Activated CD8-positive, alpha-beta memory T cell treated with anti-CD3 and anti-CD28 coated beads, Interleukin-2, amount 50 U/mL, for 24 hours (primary cell): ENCODE measurements at regions not wholly inside any gene's neighbourhood (a gene's known extent, or its start where the extent isn't known, plus 50 kb on each side); places are given as distances from the start of the nearest gene placed in this dataset.

Source experiments
- DNase-seq: peaks from one replicate; pipeline ENCODE4 v3.0.0-alpha.2; 2020; ENCODE audit errors: extremely low read depth

DNA sequence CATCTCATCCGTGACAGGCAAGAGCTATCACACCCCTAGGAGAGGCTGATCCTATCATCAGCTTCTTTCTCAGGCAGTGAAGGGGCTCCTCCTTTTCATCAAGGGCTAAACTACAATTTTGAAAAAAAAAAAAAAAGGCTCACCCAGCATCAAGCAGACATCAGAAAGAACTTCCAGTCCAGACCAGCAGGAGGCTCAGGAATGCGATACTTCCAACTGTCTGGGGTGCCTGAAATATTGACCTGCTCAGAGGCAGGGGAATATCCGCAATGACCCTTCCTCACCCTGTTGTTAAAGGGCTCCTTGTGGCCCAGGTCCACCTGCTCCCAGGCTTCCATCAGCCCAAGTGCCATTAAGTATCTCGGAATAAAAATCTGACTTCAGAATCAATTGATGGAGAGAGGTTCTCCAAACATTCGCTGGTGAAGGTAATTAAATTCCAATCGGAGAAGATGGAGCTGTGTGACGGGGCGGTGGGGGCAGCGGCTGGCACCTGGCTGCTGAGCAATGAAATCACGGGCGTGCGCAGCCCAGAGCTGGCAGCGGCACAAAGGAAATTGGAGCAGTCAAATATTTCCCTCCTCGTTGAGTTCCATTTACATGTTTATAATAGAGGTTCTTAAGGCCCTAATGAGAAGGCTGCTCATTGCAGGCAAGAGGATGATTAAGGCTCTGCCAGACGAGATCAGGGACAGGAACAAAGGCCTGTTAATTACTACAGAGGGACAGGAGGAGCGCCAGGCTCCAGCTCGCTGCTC lies 69.0 kb upstream of the THY1 start:
- no peak for DNase-seq

DNA sequence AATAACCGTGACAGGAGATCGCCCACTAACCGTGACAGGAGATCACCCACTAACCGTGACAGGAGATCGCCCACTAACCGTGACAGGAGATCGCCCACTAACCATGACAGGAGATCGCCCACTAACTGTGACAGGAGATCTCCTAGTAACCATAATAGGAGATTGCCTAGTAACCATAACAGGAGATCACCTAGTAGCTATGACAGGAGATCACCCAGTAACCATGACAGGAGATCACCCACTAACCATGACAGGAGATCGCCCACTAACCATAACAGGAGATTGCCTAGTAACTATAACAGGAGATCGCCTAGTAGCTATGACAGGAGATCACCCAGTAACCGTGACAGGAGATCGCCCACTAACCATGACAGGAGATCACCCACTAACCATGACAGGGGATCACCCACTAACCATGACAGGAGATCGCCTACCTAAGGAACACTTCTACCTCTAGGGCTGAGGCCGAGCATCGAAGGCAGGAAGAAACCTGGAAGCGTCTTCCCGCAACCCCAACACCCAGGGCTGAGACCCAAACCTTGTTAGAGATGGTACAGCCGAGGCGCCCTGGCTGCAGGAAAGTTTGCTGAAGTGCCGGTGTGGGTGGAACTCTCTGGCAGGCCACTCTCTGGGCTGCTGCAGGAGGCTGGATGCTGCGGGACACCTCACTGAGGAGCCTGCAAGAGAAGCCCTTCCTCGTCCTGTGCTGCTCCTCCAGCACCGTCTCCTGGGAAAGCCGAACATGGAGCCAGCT lies 67.5 kb upstream of the THY1 start:
- no peak for DNase-seq

DNA sequence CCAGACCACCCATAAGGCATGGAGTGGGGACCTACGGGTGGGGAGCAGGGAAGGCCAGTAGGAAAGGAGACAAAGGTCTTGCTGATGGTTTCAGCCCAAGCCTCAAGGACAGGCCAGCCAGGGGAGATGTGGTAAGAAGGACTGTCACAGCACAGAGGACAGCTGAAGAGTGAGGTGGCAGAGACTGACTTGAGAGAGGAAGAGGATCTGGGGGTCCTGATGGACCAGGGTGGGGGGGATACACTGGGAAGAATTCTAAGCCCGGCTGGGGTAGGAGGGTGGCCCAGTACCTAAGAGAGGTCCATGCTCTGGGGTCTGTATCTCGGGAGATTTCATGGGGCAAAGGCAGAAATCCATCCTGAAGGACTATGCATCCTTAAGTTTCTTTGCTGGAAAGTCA lies 66.1 kb upstream of the THY1 start:
- no peak for DNase-seq

DNA sequence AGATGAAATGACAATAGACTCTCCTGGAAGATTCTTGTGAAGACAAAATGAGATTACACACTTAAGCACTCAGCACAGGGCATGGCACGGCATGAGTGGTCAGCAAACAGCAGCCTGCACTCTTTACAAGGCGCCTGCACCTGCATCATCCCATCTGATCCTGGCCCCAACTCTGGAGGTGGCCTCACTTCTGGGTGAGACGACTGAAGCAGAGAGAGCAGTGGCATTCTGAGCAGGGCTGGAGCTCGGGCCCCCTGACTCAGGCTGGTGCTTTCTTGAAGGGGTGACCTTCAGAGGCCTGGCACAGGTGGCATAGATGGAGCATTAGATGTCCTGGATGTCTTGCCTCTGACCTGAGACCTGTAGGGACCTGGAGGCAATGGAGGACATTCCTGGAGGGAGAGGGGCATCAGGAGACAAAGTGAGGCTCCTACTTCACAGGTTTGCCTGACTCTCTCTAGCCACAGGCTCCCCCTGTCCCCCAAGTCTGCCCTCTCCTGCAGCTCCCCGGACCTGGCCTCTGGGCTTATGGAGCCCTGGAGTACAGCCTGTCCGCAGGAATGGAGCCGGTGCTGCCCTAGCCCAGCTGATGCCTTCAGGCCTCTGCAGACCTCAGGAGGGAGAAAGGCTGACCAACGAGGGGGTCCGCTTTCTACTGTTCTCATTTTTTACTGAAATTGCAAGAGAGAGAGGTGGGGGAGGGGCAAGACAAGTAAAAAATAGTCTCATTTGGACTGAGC lies 65.5 kb upstream of the THY1 start:
- no peak for DNase-seq

DNA sequence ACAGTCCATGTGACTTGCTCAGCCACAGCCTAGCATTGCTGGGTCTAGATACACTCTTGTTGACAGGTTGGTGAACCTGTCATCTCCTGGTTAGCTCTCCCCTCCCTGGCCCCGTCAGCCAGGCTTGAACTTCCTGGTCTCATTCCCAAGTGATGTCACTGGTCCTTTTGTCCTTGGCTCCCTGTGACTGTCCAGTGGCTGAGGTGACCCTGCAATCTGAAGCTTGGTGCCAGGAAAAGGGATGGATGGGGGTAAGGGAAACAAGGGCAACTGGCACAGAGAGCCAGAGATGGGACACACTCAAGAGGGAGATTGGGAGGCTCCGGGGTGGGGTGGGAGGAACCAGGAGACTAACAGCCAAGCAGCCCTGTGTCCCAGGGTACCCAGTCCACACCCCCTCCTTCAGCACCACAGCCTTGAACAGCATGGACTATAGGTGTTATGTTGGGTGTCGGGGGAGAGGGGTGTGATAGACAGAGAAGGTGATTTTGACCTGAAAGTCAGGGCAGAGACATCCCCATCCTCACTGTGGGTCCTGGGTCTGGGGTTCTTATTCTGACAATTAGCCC lies 63.8 kb upstream of the THY1 start:
- DNase-seq = no peak

DNA sequence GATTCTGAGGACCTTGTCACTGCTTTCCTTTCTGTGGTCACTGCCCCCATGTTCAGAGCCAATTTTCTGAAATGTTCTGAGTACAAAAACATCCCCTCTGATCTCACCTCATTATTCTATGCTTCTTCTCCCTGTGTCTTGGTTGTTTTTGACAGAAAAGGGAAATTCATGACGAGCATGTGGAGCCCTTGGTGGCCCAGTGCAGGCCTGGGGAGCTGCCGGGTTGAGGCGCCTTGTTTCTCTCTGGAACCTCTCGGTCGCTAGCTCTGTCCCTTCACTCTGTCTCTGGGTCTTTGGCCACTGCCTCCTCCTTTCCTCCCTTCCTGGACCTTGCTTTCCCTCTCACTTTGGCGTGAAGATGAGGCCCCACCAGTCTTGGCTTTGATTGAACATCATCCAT lies 63.0 kb upstream of the THY1 start:
- no peak for DNase-seq

DNA sequence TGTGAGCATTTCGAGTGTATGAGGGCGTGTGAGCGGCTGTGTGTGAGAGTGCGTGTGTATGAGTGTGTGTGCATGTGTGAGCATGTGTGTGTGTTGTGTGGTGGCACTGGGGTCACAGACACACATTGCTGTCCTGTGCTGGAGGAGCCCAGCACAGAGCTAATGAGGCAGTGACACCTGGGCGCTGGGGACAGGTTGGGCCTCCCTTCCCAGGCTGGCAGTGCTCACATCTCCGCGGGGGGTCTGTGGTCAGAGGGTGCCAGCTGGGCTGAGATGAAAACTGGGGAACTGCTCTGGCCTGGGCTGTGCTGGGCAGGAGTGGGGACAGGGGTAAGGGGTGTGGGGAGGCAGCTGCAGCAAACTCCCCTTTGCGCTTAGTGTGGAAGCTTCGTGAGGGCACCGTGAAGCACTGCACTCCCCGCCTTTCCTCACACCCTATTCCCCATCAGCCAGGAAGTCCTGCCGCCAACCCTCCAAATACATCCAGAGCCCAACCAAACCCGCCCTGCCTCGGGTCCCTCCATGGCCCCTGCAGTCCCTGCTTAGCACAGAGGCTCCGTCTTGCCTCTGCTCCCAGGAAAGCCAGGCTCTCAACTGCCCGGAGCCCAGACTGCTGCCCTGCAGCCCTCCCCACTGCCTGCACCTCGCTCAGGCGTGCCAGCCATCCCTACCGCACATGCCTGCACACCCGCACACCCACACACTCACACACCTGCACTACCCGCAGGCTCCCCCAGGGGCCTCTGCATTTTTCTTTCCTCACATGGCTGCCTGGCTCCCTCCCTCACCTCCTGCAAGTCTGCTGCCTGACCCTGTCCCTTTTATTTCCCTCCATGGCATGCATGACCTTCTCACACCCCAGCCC lies 62.0 kb upstream of the THY1 start:
- DNase-seq = no peak

DNA sequence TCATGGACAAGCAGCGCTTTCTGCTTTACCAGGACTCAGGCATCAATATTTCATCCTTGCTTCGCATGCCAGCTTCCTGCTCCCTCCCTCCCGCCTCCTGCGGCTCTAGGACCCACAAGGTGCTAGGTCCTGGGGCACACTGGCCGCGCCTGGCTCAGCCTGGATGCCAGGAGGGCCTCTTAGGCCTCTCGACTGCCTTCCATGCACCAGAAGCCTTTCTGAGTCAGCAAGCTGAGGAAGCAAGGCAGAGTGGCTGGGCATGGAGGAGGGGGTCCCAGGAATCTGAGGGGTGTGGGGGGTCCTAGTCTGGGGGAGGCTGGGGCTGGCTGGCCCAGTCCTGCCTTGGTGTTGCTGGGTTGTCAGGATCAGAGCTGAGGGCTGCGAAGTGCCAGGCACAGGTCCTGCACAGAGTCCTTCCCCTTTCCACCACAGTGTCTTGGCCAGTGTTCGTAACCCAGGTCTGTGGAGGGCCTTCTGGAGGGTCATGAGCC lies 61.0 kb upstream of the THY1 start:
- no peak for DNase-seq

DNA sequence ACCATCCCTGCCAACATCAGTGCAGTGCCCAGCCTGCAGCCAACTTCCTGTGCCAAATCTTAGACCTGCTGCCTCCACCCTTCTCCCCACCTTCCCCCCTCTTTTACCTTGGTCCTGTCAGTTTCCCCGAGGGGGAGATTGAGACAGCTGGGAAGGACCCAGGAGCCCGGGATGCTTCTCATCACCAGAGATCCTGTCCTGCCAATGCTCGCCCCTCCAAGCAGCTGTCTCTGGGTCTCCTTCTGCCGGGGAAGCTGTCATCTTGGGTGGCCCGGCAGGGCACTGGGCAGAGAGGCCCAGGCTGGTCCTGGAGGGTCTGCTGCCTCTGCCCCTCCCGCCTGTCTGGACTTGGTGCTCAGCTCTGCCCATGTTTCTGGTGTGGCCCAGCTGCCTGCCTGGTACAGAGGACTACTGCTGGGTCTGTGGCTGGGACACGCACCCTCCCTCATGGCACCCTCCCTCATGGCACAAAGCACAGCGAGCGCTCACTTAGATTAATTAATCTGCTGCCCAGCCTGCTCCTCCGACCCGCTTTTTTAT lies 60.4 kb upstream of the THY1 start:
- DNase-seq = no peak

DNA sequence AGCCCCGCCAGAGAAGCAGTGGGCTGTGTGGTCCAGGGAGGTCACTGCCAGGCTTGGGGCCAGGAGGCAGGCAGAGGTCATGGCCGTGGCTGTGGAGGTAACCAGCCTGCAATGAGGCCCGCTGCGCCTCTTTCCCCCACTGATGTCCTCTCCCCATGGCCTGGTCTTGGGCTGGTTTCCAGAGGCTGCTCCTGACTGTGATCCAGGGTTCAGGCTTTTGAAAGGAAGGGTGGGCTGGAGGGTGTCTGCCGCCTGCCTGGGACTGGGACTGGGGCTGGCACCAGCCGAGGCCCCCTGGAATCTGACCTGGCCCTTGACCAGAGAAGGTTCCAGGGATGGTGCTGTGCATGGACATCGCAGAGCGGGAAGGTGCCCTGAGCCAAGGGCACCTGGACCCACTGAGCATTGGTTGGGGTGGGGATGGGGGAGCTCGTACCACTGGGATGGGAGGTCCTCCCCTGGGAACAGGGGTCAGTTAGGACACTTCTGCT lies 59.6 kb upstream of the THY1 start:
- no peak for DNase-seq

DNA sequence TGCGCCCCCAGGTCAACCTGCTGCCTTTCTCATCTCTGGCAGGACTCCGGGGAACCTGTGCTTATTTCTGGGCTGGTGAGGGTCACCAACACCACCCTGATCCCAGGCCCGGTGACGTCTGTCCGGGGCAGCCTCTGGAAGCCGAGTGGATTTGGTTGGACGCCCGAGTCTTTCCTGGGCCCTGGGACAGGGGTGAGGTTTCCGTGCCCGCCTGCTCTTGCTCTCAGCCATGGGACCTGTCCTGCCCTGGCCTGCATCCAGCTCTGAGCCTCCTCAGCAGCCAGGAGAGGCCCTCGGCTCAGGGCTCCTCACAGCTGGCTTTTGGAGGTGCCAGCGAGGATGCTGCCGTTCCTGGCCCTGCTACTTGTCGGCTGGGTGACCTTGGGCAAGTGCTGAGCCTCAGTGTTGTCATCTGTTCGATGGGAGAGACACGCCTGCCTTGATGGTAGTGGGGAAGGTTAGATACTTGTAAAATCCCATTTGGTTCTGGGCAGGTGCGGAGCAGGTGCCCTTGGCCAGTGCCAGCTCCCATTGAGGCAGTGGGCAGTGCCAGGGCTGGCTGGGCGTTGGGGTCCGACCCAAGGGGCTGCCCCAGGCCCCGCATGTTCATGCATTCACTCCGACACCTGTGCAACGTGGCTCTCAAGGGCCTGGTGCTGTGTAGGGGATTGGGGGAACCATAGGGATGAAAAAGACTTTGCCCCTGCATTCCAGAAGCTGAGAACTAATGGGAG lies 58.9 kb upstream of the THY1 start:
- no peak for DNase-seq

DNA sequence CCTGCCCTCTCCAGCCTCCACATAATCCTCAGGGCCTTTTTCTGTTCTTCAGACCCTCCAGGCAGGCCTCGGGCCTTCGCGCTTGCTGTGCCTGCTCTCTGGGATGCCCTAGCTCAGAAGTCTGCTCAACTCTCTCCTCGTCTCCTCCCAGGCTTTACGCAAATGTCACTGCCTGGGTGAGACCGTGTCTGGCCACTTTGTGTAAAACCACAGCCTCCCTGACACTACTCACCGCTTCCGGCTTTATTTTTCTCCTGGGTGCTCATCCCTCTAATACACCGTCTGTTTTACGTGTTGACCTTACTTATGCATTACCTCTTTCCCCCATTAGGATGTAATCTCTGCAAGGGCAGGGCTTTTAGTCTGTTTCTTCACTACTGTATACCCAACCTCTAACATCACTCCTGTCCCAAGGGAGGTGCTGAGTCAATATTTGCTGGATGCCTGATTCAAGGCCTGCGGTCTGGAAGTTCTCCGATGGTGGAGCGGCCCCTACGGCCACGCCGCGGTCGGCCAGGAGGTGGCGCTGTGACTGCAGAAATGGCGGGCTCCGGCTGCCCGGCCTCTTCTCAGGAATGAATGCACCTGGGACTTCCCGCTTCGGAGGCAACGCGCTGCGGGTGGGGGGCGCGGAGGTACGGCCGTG lies 58.2 kb upstream of the THY1 start:
- DNase-seq = peak; percentile 35

DNA sequence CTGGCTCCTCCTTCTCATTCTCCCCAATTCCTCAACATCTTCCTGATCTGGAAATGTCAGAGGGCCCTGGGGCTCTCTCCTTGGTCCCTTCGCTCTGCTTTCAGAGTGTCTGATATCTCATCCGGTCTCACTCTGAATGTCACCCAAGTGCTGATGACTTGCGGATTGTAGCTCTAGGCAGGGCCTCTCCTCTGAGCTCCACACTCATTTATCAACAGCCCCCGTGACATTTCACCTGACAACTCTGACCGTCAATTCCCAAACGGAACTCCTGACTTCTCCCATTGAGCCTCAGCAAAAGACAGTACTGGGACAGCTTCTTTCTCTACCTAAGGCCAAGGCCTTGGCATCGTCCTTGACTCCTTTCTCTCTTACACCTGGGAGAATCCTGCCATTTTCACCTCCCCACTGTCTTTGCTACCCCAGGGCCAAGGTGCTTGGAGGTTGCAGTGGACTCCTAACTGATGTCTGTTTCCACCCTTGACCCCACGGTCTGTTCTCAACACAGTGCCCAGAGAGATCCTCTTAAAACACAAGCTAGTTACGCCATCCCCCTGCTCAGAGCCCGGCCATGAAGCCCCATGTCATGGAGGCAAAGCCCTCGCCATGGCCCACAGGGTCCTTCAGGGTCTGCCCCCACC lies 57.5 kb upstream of the THY1 start:
- no peak for DNase-seq

DNA sequence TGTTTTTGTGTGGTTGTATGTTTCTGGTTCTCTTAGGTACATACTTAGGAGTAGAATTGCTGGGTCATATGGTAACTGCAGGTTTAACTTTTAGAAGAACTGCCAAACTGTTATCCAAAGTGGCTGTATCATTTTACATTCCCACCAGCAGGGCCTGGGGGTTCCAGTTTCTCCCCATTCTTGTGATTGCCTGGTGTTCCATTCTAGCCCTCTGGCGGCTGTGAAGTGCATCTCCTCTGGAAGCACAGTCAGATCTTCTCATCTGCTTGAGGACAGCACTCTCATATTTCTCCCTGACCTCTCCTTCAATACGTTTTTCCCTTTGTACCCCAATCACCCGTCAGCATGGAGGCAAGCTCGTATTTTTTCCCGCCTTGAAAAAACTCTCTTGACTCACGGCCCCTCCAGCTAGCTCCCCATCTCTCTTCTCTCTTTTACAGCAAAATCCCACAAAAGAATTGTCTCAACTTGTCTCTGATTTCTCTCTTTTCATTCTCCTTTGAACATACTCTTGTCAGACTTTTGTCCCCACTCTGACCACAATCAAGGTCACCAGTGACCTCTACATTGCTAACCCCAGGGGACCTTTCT lies 56.8 kb upstream of the THY1 start:
- DNase-seq = no peak

DNA sequence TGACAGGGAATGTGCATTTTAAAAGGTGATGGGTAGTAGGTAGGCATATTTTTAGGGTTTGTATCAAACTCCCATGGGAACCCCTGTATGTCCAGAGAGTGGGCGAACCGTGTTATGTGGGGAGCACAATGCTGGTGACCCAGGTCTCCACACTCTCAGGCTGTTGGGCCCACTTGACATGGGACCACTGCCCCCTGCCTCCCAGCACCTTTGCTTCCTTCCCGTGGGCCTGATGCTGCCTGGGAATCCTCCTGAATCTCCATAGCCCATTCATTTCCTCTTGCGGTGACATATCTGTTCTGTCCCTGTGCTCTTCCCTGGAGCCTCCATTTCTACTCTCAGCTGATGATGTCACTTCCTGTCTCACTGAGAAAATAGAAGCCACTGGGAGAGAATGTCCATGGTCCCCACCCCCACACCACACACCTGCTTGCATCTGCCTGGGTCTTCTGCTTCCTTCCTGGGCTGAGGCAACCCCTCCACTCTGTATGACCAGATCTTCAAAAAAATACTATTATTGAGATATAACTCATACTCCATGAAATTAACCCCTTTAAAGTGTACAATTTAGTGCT lies 55.8 kb upstream of the THY1 start:
- no peak for DNase-seq

DNA sequence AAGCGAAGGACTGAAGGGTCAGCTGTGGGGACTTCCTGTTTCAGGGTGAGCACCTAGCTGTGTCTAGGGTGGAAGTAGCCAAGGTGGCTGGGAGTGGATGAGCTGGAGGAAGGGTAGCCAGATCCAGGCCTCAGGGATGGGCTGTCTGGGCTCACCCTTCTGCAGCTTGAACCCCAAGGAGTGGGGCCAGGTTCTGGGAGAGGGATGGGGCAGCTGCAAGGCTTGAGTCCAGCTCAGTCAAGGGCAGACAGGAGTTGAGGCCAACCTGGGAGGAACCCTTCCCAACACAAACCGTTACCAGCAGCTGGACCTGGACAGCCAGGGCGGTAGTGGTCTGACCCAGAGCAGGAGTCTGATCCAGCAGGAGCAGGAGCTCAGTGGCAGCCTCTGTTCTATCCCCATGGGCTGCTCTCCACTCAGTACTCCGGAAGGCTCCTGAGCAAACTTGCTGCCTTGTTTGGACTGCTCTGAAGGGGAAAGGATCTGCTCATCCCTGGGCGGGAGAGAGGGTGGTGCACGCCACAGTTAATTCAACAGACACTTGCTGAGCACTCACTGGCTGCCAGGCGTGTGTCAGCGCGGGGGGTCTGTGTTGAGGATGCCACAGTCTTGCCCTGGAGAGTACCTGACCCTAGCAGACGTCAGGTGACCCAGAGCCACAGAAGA lies 53.8 kb upstream of the THY1 start:
- no peak for DNase-seq

DNA sequence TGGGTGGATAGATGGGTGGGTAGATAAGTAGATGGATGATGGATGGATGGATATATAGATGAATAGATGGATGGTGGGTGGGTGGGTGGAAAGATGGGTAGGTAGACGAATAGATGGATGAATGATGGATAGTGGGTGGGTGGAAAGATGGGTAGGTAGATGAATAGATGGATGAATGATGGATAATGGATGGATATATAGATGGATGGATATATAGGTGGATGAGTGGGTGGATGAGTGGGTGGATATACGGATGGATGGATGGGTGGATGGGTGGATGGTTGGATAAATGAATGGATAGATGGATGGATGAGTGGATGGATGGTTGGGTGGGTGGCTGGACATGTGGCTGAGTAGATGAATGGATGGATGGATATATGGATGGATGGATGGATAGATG lies 53.1 kb upstream of the THY1 start:
- DNase-seq = no peak
